ENCODE measurements at regions not wholly inside any gene's neighbourhood (a gene's known extent, or its start where the extent isn't known, plus 50 kb on each side); places are given as distances from the start of the nearest gene placed in this dataset.

- TF ChIP-seq GATA1 (IDR thresholded peaks at IDR 0.05; ENCODE audit: low read depth, low read length) = no peak
- TF ChIP-seq POLR2A (IDR thresholded peaks at IDR 0.05; ENCODE audit: low read length) = no peak
- DNase-seq = no peak
Measured at GRCh38 chr20:56195946-56196345, 52.6 kb upstream of the MC3R start.
